ENCODE measurements at regions not wholly inside any gene's neighbourhood (a gene's known extent, or its start where the extent isn't known, plus 50 kb on each side); places are given as distances from the start of the nearest gene placed in this dataset.
A peak's percentile ranks its signal among the peaks of the same experiment; 100 is the strongest.

- no peaks in the 10 kb centered on the region for H3K36me3 ChIP-seq
- TF ChIP-seq CTCF (IDR thresholded peaks at IDR 0.05) = no peak
- H3K4me1 ChIP-seq = no peaks in the 10 kb centered on the region
- no peak overlapping the region for H3K4me3 ChIP-seq
- H3K9me3 ChIP-seq = no peaks in the 10 kb centered on the region
- intact Hi-C loops (cut with DNase I; ENCODE audit: low total_unique reads) = no loop called here
- H3K27ac ChIP-seq = no peak overlapping the region
- no peak for DNase-seq
- H3K27me3 ChIP-seq = peaks cover 0 to 3% of the 10 kb centered on the region in 2 donors
Observed at GRCh38 chr6:152893187-152893586, 89.7 kb downstream of the FBXO5 start.

GRCh38 chr6:152896923-152897322 lies 85.9 kb downstream of the FBXO5 start:
- intact Hi-C loops (cut with DNase I; ENCODE audit: low total_unique reads) = no loop called here
- no peaks in the 10 kb centered on the region for H3K36me3 ChIP-seq
- DNase-seq = no peak
- TF ChIP-seq CTCF (IDR thresholded peaks at IDR 0.05) = no peak
- peaks cover 0 to 3% of the 10 kb centered on the region in 2 donors for H3K27me3 ChIP-seq
- H3K4me3 ChIP-seq = no peak overlapping the region
- no peaks in the 10 kb centered on the region for H3K4me1 ChIP-seq
- H3K27ac ChIP-seq = no peak overlapping the region
- H3K9me3 ChIP-seq = no peaks in the 10 kb centered on the region

GRCh38 chr6:152897807-152898399 lies 84.9 kb downstream of the FBXO5 start:
- Histone ChIP-seq H3K4me1 (no peaks in the 10 kb centered on the region), H3K9me3 (no peaks in the 10 kb centered on the region), H3K27me3 (peaks cover 0 to 3% of the 10 kb centered on the region in 2 donors), H3K4me3 (no peak overlapping the region), H3K27ac (no peak overlapping the region), H3K36me3 (no peaks in the 10 kb centered on the region)
- DNase-seq = peak; percentile 67 to 70
- peak; percentile 51 to 64 for TF ChIP-seq CTCF (IDR thresholded peaks at IDR 0.05)
- intact Hi-C loops (cut with DNase I; ENCODE audit: low total_unique reads) = no loop called here

- no peak for TF ChIP-seq CTCF (IDR thresholded peaks at IDR 0.05)
- DNase-seq = no peak
- H3K36me3 ChIP-seq = no peaks in the 10 kb centered on the region
- no peak overlapping the region for H3K4me3 ChIP-seq
- H3K27me3 ChIP-seq = no peaks in the 10 kb centered on the region
- intact Hi-C loops (cut with DNase I; ENCODE audit: low total_unique reads) = no loop called here
- H3K9me3 ChIP-seq = no peaks in the 10 kb centered on the region
- H3K27ac ChIP-seq = no peak overlapping the region
- H3K4me1 ChIP-seq = no peaks in the 10 kb centered on the region
Observed at GRCh38 chr6:152904678-152905077, 78.2 kb downstream of the FBXO5 start.

- DNase-seq = no peak
- Histone ChIP-seq H3K27ac (no peak overlapping the region), H3K9me3 (no peaks in the 10 kb centered on the region), H3K4me1 (no peaks in the 10 kb centered on the region), H3K4me3 (no peak overlapping the region), H3K36me3 (no peaks in the 10 kb centered on the region), H3K27me3 (no peaks in the 10 kb centered on the region)
- TF ChIP-seq CTCF (IDR thresholded peaks at IDR 0.05) = no peak
- intact Hi-C loops (cut with DNase I; ENCODE audit: low total_unique reads) = no loop called here
Observed at GRCh38 chr6:152905551-152906299, 77.1 kb downstream of the FBXO5 start.
